SK-N-SH (cell line): ENCODE measurements at regions not wholly inside any gene's neighbourhood (a gene's known extent, or its start where the extent isn't known, plus 50 kb on each side); places are given as distances from the start of the nearest gene placed in this dataset.
"Not testable (repeated sequence)": the region's sequence is repeated elsewhere in the genome, so short reads cannot be mapped to it uniquely, and the experiment has no call there.

ENCODE experiments used
- CTCF ChIA-PET: fragments of 300-600, 350-600 bp; formaldehyde crosslinking; extraction: SDS; loops from one replicate; lab custom pipeline; 2021; lab: Yijun Ruan, JAX
- POLR2A ChIA-PET: fragments of 350-600 bp; sonication (Branson Sonifier 250); formaldehyde crosslinking; extraction: SDS; loops from one replicate; lab custom pipeline; 2020; ENCODE audit warnings: antibody characterized with exemption, inconsistent platforms; lab: Yijun Ruan, JAX
- DNase-seq: peaks from one replicate; pipeline ENCODE4 v3.0.0; 2012
- H2AFZ ChIP-seq: fragments of 200-600 bp; sonication (generic); 2 replicates; pipeline ENCODE4 v1.8.1; 2016; ENCODE audit warnings: antibody characterized with exemption, mild to moderate bottlenecking, low read depth
- H3F3A ChIP-seq: fragments of 200-600 bp; sonication (generic); replicated peaks from 2 replicates; pipeline ENCODE3; 2016; ENCODE audit warnings: antibody characterized with exemption, mild to moderate bottlenecking; ENCODE audit not compliant: insufficient read depth
- H3K27ac ChIP-seq, 2 experiments: fragments of 200-500 bp in 1 of 2; fragments of 200-600 bp in 1 of 2; sonication (Bioruptor generic) in 1 of 2; sonication (generic), shearing (Covaris generic) in 1 of 2; 2 replicates each; pipeline versions ENCODE4 v1.5.1 to v1.6.1; 2014 to 2016; ENCODE audit warnings: low read depth in 2 of 2, inconsistent platforms in 1 of 2, low read length in 1 of 2, mild to moderate bottlenecking in 1 of 2, mixed read lengths in 1 of 2
- H3K27me3 ChIP-seq: fragments of 200-600 bp; sonication (generic), shearing (Covaris generic); 2 replicates; pipeline ENCODE4 v1.6.1; 2016; ENCODE audit warnings: mixed run types; ENCODE audit not compliant: insufficient read depth
- H3K36me3 ChIP-seq, 2 experiments: fragments of 200-500 bp in 1 of 2; fragments of 200-600 bp in 1 of 2; sonication (Bioruptor generic) in 1 of 2; sonication (generic) in 1 of 2; replicated peaks in 1 of 2; 2 replicates each; pipeline versions ENCODE3 to v1.5.1; 2014 to 2016; ENCODE audit warnings: low read length in 1 of 2, mild to moderate bottlenecking in 1 of 2; ENCODE audit not compliant: insufficient read depth in 2 of 2, control insufficient read depth in 1 of 2
- H3K4me1 ChIP-seq, 2 experiments: fragments of 200-500 bp in 1 of 2; fragments of 200-600 bp in 1 of 2; sonication (Bioruptor generic) in 1 of 2; sonication (generic), shearing (Covaris generic) in 1 of 2; 2 replicates each; pipeline versions ENCODE4 v1.5.1 to v1.6.1; 2014 to 2016; ENCODE audit warnings: low read depth in 1 of 2, low read length in 1 of 2, mixed run types in 1 of 2; ENCODE audit not compliant: insufficient read depth in 2 of 2, control insufficient read depth in 1 of 2
- H3K4me2 ChIP-seq: fragments of 200-600 bp; sonication (generic), shearing (Covaris generic); 2 replicates; pipeline ENCODE4 v1.6.1; 2017; ENCODE audit warnings: mixed run types
- H3K4me3 ChIP-seq, 2 experiments: fragments of 200-500 bp in 1 of 2; fragments of 200-600 bp in 1 of 2; sonication (Bioruptor generic) in 1 of 2; sonication (generic), shearing (Covaris generic) in 1 of 2; 2 replicates each; pipeline versions ENCODE4 v1.5.1 to v1.8.1; 2014 to 2016; ENCODE audit warnings: low read depth in 2 of 2, inconsistent platforms in 1 of 2, low read length in 1 of 2, mild to moderate bottlenecking in 1 of 2, mixed read lengths in 1 of 2, moderate library complexity in 1 of 2
- H3K79me2 ChIP-seq: fragments of 200-600 bp; sonication (generic); 2 replicates; pipeline ENCODE4 v1.8.1; 2017; ENCODE audit warnings: mild to moderate bottlenecking; ENCODE audit not compliant: insufficient read depth
- H3K9ac ChIP-seq: fragments of 200-600 bp; sonication (generic); 2 replicates; pipeline ENCODE4 v1.6.1; 2017; ENCODE audit warnings: mixed run types
- H3K9me2 ChIP-seq: fragments of 200-600 bp; sonication (generic); 2 replicates; pipeline ENCODE4 v1.6.1; 2017; ENCODE audit warnings: mixed run types
- H3K9me3 ChIP-seq: fragments of 200-600 bp; sonication (generic); 2 replicates; pipeline ENCODE4 v1.6.1; 2017; ENCODE audit warnings: mixed run types, mild to moderate bottlenecking, moderate library complexity
- H4K20me1 ChIP-seq: fragments of 200-600 bp; sonication (generic); 2 replicates; pipeline ENCODE4 v1.6.1; 2017; ENCODE audit warnings: mild to moderate bottlenecking, mixed run types; ENCODE audit not compliant: insufficient read depth
- CHD2 ChIP-seq: fragments of 150-350 bp; IDR thresholded peaks from 2 replicates; pipeline ENCODE4 v1.6.1; 2018; ENCODE audit warnings: low read length; ENCODE audit not compliant: partially characterized antibody
- ELF1 ChIP-seq: IDR thresholded peaks from 2 replicates; pipeline ENCODE4 v1.4.0; 2012
- EP300 ChIP-seq, 2 experiments: IDR thresholded peaks; 2 replicates each; pipeline versions ENCODE4 v1.4.0 to v1.6.1; 2012; ENCODE audit warnings: borderline replicate concordance in 1 of 2, low read depth in 1 of 2, low read length in 1 of 2
- EZH2phosphoT487 ChIP-seq: fragments of 200-600 bp; sonication (generic); IDR thresholded peaks from 2 replicates; pipeline ENCODE4 v1.6.1; 2017; ENCODE audit warnings: low read depth, mixed run types, mild to moderate bottlenecking, antibody characterized with exemption, moderate library complexity, borderline replicate concordance
- FOSL2 ChIP-seq: IDR thresholded peaks from 2 replicates; pipeline ENCODE4 v1.4.0; 2012; ENCODE audit warnings: low read depth, mild to moderate bottlenecking, moderate library complexity, borderline replicate concordance
- FOXM1 ChIP-seq: IDR thresholded peaks from 2 replicates; pipeline ENCODE4 v1.4.0; 2012; ENCODE audit warnings: low read depth, mild to moderate bottlenecking
- MXI1 ChIP-seq: IDR thresholded peaks from 2 replicates; pipeline ENCODE4 v1.6.1; 2012; ENCODE audit warnings: mild to moderate bottlenecking, low read depth, low read length, improper control_type of control experiment
- NFIC ChIP-seq: IDR thresholded peaks from 2 replicates; pipeline ENCODE4 v1.4.0; 2012; ENCODE audit warnings: borderline replicate concordance
- POLR2AphosphoS5 ChIP-seq: IDR thresholded peaks from 2 replicates; pipeline ENCODE4 v1.6.1; 2012; ENCODE audit warnings: low read depth, low read length
- REST ChIP-seq: IDR thresholded peaks from 2 replicates; pipeline ENCODE4 v1.6.1; 2012; ENCODE audit warnings: mild to moderate bottlenecking, low read depth, low read length, moderate library complexity
- RFX5 ChIP-seq: IDR thresholded peaks from 2 replicates; pipeline ENCODE4 v1.6.1; 2012; ENCODE audit warnings: mild to moderate bottlenecking, improper control_type of control experiment, low read length
- TAF1 ChIP-seq: IDR thresholded peaks from 2 replicates; pipeline ENCODE4 v1.6.1; 2012; ENCODE audit warnings: low read depth, mild to moderate bottlenecking, low read length, moderate library complexity, borderline replicate concordance
- TCF12 ChIP-seq: IDR thresholded peaks from 2 replicates; pipeline ENCODE4 v1.4.0; 2012
- YY1 ChIP-seq: IDR thresholded peaks from 2 replicates; pipeline ENCODE4 v1.4.0; 2012; ENCODE audit warnings: low read depth, mild to moderate bottlenecking
- WGBS: methylation state at CpG from one replicate; pipeline ENCODE4 v1.1.6; 2017; ENCODE audit warnings: low lambda C conversion rate; 5-methylcytosine and 5-hydroxymethylcytosine counted together
- TF ChIP-seq, protein P1 (sequence below): IDR thresholded peaks from 2 replicates; pipeline ENCODE4 v1.4.0; 2012; ENCODE audit warnings: low read depth
- TF ChIP-seq, protein P2 (sequence below): IDR thresholded peaks from 2 replicates; pipeline ENCODE4; 2012

- 89% methylated on average over 2 of the region's 2 CpGs for WGBS
- H4K20me1 ChIP-seq, result peaks cover 83% of the 10 kb centered on the region
- CTCF ChIA-PET, result interaction anchor here (0.9 to 1.0 kb wide), 2 partner anchors 9 to 193 kb away, joined by 3 to 4 read pairs; no protein-coding TSS in a partner anchor
These were observed 112.2 kb downstream of the C9orf152 start for GRCh38 chr9:110095776-110096175.

DNA sequence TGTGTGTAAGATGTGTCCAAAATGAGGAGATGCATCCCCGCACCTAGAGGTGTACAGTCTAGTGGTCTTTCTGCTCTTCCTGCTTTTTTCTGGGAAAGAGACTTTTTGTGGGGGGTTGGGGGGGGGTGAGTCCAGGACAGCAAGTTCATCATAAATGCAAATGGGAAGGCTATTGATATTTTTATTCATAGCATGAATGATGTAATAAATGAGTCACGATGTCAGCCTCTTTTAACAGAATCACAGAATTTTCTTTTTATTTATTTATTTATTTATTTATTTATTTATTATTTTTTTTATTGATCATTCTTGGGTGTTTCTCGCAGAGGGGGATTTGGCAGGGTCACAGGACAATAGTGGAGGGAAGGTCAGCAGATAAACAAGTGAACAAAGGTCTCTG lies 111.3 kb downstream of the C9orf152 start:
- H3K36me3 ChIP-seq, H3K4me3 ChIP-seq, H3K27ac ChIP-seq, H3K9me3 ChIP-seq, H3K9ac ChIP-seq, H3K4me2 ChIP-seq, H3K27me3 ChIP-seq, H3K9me2 ChIP-seq, DNase-seq, H3F3A ChIP-seq, H2AFZ ChIP-seq, POLR2A ChIA-PET: not testable (repeated sequence)
- H3K4me1 ChIP-seq, result peaks cover 5 to 15% of the 10 kb centered on the region in 2 experiments
- WGBS, result 96% methylated on average over 3 of the region's 3 CpGs
- peaks cover 86% of the 10 kb centered on the region for H3K79me2 ChIP-seq
- CTCF ChIA-PET, result interaction anchor here (0.9 kb wide), 1 partner anchor 194 kb away, joined by 4 read pairs; no protein-coding TSS in a partner anchor
- H4K20me1 ChIP-seq, result peaks cover 86% of the 10 kb centered on the region

More at GRCh38 chr9:110095776-110096175, 112.2 kb downstream of the C9orf152 start:
- POLR2A ChIA-PET, result no interaction called here
- H2AFZ ChIP-seq, result no peak overlapping the region
- no peak overlapping the region for H3K27ac ChIP-seq
- H3K4me3 ChIP-seq, result no peak overlapping the region
- H3K79me2 ChIP-seq, result peaks cover 86% of the 10 kb centered on the region
- TF ChIP-seq NFIC, result no peak
- no peak for TF ChIP-seq FOXM1
- no peaks in the 10 kb centered on the region for H3K9me3 ChIP-seq
- no peak for DNase-seq
- no peaks in the 10 kb centered on the region for H3K9me2 ChIP-seq
- H3F3A ChIP-seq, result peaks cover 4% of the 10 kb centered on the region
- H3K4me1 ChIP-seq, result peaks cover 5 to 15% of the 10 kb centered on the region in 2 experiments
- peaks cover 0 to 3% of the 10 kb centered on the region in 2 experiments for H3K36me3 ChIP-seq
- no peak overlapping the region for H3K9ac ChIP-seq
- no peak overlapping the region for H3K4me2 ChIP-seq
- H3K27me3 ChIP-seq, result no peaks in the 10 kb centered on the region

GRCh38 chr9:110099236-110100095 lies 108.5 kb downstream of the C9orf152 start:
- H4K20me1 ChIP-seq, result peaks cover 84% of the 10 kb centered on the region
- no peak overlapping the region for H2AFZ ChIP-seq
- peak overlapping the region in 1 of 2 experiments; percentile 64; a peak in 2 of 4 replicates for H3K27ac ChIP-seq
- H3K9me2 ChIP-seq, result no peaks in the 10 kb centered on the region
- no peak overlapping the region for H3K4me3 ChIP-seq
- H3K4me2 ChIP-seq, result peak overlapping the region; percentile 43; the same call in 1 of the 2 replicates
- H3K9ac ChIP-seq, result peak overlapping the region; percentile 5; the same call in 1 of the 2 replicates
- no peaks in the 10 kb centered on the region for H3K27me3 ChIP-seq
- peaks cover 5 to 27% of the 10 kb centered on the region in 2 experiments for H3K4me1 ChIP-seq
- no peaks in the 10 kb centered on the region for H3K9me3 ChIP-seq
- CTCF ChIA-PET, result interaction anchor here (0.5 to 1.1 kb wide), 3 partner anchors 9 to 203 kb away, joined by 3 read pairs; no protein-coding TSS in a partner anchor
- peaks cover 86% of the 10 kb centered on the region for H3K79me2 ChIP-seq
- peaks cover 4% of the 10 kb centered on the region for H3F3A ChIP-seq
- peaks cover 2 to 7% of the 10 kb centered on the region in 2 experiments for H3K36me3 ChIP-seq
- 47% methylated on average over 5 of the region's 5 CpGs for WGBS
- peak; percentile 50 for DNase-seq
- POLR2A ChIA-PET, result no interaction called here
- TF ChIP-seq TCF12, result peak; percentile 59
- peak; percentile 32; the same call in 1 of the 2 replicates for TF ChIP-seq FOSL2
- TF ChIP-seq, protein P1, sequence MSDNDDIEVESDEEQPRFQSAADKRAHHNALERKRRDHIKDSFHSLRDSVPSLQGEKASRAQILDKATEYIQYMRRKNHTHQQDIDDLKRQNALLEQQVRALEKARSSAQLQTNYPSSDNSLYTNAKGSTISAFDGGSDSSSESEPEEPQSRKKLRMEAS, result peak; percentile 70
- no peak for TF ChIP-seq REST
- no peak; a peak in 1 of 4 replicates for TF ChIP-seq EP300 (IDR thresholded peaks at IDR 0.05; ENCODE audit: borderline replicate concordance in 1 of 2, low read depth in 1 of 2, low read length in 1 of 2)
- TF ChIP-seq ELF1, result no peak
- no peak for TF ChIP-seq CHD2
- TF ChIP-seq, protein P2, sequence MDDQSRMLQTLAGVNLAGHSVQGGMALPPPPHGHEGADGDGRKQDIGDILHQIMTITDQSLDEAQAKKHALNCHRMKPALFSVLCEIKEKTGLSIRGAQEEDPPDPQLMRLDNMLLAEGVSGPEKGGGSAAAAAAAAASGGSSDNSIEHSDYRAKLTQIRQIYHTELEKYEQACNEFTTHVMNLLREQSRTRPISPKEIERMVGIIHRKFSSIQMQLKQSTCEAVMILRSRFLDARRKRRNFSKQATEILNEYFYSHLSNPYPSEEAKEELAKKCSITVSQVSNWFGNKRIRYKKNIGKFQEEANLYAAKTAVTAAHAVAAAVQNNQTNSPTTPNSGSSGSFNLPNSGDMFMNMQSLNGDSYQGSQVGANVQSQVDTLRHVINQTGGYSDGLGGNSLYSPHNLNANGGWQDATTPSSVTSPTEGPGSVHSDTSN, result no peak
- TF ChIP-seq RFX5, result peak; percentile 75
- TF ChIP-seq POLR2AphosphoS5, result no peak
- peak; percentile 41; the same call in 1 of the 2 replicates for TF ChIP-seq YY1
- no peak for TF ChIP-seq TAF1
- TF ChIP-seq EZH2phosphoT487, result no peak
- 0 out of 2 replicates have a peak, but pooled peaks have one; percentile 42 for TF ChIP-seq MXI1
